HG03280 (cell line): ENCODE measurements at regions not wholly inside any gene's neighbourhood (a gene's known extent, or its start where the extent isn't known, plus 50 kb on each side); places are given as distances from the start of the nearest gene placed in this dataset.
A peak's percentile ranks its signal among the peaks of the same experiment; 100 is the strongest.

Experiments
- ATAC-seq: cut with Tn5 transposase; IDR thresholded peaks from one replicate; pipeline ENCODE4 v1.9.1; 2021; ENCODE audit warnings: mild to moderate bottlenecking, moderate library complexity; ENCODE audit not compliant: unreplicated experiment

DNA sequence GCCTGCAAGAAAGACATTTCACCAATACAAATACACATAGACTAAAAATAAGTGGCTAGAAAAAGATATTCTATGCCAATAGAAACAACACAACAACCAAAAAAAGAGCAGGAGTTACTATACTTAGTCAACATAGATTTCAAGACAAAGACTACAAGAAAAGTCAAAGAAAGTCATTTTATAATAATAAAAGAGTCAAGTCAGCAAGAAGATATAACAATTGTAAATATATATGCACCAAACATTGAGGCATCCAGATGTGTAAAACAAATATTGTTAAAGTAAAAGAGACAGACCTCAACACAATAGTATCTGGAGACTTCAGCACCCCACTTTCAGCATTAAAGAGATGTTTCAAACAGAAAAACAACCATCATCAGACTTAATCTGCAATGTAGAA, 104.6 kb downstream of the AMY1C start:
- ATAC-seq = no peak

DNA sequence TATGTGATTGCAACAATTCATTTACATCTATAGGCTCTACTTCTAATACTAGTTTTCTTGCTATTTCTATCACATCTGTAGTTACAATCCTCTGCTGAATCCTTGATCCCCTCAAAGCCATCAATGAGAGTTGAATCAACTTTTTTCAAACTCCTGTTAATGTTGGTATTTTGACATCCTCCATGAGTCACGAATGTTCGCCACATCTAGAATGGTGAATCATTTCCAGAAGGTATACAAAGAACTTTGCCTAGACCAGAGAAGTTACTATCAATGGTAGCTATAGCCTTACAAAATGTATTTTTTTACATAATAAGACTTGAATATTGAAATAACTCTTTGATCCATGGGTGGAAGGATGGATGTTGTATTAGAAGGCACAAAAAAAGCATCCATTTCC, 110.0 kb downstream of the AMY1C start:
- no peak for ATAC-seq

DNA sequence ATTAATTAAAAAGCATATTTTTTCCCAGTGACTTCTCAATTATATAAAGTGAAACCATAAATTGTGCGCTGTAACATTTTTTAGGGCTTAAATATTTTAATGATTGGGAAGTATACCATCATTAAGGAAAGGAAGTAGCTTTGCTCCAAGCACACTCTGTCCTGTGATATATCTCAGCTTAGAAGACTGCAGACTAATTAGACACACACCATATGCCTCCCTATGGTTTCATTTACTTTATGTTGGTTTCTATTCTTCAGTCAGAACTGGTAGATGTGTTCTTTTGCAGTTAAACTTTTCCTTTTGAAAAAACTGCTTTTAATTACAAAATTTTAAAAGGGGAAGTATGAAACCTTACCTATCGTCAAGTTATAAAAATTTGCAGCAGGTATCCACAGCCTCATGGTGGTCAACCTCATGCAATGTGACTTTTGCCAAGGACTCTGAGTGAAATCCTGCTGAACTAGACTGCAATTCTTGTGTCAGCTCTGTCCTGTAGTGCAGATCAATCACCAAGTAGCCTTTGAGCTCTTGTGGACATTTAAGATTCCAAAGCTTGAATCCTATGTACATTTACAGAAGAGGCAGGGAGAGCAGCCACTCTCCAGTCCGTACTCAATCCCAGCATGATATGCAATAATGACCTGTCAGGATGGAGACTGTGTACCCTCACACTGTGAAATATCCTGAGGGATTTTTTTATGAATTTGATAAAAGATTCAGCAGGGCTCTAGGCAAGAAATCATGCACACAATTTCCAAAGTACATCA, 149.1 kb downstream of the AMY1C start:
- no peak for ATAC-seq

DNA sequence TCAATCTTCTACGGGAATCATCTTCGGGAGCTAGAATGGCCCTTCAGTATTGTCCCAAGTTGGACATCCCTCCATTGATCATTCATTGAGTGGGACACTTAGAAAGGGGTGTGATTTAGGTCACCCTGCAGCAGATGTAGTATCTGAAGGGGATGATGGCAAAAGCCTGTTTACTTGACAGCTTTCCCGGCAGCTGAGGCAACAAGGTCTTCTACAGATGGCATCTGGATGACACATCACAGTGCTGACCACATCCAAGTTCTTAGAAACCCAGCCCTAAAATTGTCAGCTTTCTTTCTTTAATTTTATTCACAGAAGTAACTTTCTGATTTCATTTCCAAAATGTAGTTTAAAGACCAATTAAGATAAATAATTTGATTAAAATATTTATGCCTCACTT, 150.3 kb downstream of the AMY1C start:
- no peak for ATAC-seq

DNA sequence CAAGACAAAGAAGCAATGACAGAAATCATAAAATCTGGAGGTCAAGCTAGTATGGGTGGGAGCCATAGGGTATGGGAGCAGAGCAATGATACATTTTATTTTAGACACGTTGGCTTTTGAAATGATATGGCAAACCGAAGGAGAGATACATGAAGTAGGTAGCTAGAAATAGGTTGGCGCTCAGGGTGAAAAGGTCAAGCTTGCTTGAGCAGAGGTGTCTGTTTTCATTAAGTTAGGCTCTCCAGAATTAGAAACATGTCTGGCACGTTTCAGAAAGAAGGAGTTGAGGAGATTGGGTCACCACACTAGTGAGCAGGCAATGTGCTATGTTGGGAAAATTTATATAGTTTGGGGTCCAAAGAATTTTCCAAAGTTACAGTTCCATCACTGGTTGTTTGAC, 151.4 kb downstream of the AMY1C start:
- ATAC-seq = no peak

DNA sequence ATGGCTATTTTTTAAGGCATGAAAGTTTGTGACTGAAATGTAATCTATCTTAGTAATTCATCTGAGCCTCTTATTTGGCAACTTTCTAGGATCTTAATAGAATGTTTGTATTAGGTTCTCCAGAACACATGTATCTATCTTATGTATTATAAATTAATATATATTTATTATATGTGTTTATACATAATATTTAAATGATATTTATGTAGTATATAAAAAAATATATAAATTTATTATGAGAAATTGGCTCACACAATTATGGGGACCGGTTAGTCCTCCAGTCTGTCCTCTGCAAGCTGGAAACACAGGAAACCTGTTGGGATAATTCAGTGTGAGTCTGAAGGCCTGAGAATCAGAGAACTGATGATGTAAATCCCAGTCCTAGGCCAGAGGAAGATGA, 155.7 kb downstream of the AMY1C start:
- ATAC-seq = no peak

DNA sequence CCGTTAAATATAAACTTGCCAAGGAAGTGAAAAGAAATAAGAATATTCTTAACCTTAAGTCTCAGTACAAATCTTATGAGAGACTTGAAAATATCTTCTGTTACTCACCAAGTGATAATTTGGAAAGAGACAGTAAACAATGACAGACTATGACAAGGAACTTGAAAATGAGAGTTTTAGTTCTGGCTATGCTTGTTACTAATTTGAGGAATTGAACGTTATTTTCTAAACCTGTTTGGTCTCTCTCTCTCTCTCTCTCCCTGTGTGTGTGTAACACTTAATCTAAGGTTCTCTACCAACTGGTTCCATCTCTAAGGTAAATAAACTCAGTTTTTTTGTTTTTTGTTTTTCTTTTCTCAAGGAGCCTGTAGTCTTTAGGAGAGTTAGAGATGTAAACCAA, 161.8 kb downstream of the AMY1C start:
- ATAC-seq = no peak

DNA sequence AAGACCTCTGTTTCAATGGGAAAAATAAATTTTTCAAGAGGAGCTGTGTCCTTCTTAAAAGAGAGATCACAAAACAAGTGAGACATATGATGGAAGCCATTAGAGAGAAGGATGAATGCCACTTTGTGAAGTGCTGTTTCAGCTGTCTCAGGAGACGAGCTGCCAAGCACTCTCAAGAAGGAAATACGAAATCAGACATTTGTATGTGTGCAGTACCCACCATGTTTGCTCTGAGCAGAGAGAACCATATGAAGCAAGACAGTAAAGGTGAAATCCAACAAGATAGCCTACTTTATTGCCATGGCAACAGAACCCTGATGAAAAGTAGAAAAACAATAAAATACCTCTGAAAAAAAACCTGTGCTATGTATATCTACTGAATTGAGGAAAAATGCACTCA, 168.1 kb downstream of the AMY1C start:
- no peak for ATAC-seq

DNA sequence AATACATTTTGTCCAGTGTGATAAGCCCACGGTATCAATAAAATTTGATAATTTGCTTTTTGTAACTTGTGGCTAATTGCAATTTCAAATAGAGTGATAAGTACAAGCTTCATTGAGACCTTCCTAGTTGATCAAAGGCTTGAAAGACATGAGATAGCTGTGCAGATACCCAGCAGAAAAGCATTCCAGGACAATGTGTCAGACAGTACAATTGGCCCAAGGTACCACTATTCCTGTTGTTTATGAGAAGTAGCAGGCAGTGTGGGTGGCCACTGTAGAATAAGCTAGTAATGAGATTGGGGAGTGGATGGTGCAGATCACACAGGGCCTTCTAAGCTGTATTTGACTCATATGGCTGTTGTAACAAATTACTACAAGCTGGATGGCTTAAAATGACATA, 182.2 kb downstream of the AMY1C start:
- ATAC-seq = no peak

DNA sequence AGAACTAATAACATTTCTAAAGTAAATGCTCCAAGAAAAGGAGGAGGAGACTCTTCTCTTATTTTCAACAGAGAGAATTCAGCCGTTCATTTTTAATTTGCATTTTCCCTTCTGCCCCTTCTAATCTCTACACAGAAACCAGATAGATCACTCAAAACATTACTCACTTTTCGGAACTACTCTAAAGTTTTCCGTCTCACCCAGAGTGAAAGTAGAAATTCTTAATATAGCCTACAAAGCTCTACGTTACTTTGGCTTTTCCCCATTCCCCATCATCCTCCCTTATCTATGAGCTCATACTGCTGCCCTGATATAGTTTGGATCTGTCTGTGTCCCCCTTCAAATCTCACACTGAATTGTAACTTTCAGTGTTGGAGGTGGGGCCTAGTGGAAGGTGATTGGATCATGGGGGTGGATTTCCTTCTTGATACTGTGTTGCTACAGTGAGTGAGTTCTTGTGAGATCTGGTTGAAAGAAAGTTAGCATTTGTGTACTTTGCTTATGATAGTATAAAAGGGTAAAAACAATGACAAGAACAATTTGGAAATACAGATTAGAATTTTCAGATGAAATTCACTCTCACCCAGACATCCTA, 188.2 kb downstream of the AMY1C start:
- peak; percentile 76 for ATAC-seq

DNA sequence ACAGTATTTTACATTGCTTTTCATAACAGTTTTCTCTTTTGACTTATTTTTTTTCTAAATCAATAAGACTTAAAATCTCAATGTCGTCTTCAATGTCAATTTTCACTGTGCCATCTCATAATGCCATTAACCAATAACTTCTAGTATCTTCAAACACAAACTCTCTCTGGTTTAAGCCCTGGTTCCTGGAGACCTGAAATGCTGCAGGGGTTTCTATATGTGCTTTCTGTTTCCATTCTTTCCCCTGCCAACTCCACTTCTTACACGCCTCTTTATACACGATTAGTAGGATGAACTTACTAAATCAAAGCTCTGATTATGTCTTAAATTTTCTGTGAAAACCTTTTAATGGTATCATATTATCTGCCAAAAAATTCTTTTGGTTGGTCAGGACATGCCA, 191.4 kb downstream of the AMY1C start:
- ATAC-seq = no peak

DNA sequence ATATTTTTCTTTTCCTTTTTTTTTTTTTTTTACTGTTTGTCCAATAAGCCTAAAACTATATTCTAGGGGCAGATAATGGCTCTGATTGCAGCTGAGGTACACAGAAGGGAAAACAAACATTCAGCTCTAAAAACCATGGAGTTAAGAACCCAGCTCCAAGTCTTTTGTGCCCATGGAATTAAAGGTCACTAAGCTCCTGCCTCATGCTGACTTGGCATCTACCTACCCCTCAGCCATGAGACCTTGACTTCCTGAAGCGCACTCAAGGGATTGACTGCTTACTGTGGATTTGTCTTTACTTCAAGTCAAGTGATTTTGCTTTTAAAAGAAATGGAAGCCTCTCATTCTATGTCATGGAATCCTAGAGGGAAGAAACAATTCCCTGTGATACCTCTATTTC, 192.3 kb downstream of the AMY1C start:
- ATAC-seq = no peak

DNA sequence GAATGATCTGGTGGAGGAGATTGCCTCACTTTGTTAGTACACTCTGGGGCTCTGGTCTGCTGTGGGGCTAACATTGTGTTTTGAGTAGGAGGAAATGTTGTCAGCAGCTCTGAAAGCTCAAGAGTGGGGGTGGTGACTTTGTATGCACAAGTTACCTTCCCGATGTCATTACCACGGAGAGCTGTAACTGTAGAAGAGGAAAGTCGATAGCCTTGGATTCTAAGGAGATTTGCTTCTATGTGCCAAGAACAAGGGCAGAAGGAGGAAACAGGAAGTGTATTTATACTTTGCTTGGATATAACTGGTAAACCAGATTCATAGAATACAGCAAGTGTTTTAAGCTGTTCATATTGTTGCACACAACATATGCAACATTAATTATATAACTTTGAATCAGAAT, 196.1 kb downstream of the AMY1C start:
- ATAC-seq = no peak

DNA sequence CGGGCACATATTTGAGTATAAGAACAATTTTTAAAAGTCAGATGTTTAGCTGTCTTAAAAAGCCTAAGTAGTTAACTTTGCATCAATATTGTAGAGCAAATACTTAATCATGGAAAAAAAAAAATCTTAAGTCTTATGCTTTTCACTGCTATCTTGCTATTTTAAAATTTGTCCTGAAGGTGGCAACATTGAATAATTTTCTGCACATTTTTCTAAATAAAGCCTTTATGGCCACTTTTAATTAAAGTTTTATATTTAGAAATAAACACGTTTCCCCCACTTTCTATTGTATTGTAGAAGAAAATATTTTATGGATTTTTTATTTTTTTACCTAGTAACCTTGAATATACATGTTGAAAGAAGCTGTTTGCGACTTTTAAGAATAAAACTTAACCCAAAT, 198.8 kb downstream of the AMY1C start:
- ATAC-seq = no peak

DNA sequence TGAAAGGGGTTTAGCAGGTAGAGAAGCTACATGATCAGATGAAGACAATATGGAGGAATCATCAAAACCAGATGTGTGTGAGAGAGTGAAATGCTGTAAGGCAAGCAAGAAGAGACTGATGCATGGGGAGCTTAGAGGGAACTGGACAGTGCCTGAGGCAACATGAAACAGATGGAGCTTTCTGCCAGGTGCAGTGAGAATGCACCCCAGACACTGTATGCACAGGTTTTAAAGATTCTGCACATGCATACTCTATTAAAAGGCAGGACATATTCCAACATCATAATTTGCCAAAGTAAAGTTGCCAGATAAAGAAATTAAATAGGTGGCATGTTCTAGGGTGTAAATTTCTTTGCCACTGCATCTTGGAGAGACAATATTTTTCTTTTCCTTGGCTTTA, 200.1 kb downstream of the AMY1C start:
- ATAC-seq = no peak

DNA sequence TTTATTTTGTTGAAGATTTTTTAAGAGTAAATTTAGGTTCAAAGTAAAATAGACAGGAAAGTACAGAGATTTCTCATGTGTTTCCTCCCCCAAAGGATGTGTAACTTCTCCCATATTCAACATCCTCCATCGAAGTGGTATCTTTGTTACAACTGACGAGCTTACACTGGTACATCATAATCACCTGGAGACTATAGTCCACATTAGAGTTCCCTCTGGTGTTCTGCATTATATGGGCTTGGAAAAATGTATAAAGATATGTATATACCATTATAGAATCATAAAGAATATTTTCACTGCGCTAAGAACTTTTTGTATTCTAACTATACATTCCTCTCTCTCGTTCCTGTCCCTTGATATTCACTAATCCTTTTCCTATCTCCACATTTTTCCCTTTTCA, 203.7 kb downstream of the AMY1C start:
- no peak for ATAC-seq

DNA sequence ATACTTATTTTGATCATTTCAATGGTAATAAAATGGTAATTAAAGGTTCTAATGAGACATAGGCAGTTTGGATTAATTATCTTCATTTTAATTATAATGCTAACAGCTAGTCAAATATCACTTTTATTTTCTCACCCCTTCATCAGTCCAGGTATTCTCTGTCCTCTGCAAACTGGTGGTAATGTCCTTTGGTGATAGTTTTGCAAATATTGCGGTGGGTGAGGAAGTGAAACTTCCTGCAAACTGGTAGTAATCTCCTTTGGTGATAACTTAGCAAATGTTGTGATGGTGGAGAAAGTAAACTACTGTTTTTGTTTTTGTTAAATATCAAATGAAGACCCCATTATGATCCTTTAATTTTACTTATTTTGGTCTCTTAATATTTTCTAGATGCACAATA, 209.0 kb downstream of the AMY1C start:
- no peak for ATAC-seq

DNA sequence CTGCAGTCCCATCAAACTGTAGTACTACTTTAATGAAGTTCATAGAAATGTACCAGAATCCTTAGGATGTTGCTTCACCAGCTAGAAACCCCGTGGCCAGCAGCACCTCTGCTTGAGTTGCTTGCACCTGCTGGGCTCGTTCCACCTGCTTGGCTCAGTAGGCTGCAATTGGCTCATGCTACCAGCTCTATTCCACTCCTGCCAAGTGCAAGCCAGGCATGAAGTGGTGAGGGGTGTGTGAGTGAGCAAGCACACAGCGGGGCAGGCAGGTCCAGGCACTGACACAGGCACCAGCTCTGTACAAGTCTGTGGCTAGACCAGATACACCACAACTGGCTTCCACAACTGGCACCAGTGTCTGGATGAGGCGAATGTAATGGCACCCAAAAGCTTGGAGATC, 209.9 kb downstream of the AMY1C start:
- ATAC-seq = no peak

DNA sequence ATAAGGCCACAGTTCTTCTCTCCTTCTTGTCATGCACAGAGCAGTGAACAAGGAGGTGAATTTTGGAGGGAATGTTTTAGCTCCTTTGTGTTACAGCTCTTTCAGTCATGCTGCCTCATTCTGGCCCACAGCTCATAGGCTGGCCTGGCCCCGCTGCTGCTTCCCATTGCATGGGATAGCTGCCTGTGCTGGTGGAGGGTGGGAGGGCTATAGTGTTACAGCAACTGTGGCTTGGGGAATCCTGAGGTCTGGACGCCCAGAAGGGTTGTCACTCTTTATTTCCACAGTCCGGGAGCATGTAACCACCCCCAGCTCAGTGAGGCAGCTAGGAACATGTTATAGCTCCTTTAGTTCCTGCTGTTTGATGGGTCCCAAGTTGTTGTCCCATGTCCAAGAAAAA, 210.3 kb downstream of the AMY1C start:
- ATAC-seq = no peak

DNA sequence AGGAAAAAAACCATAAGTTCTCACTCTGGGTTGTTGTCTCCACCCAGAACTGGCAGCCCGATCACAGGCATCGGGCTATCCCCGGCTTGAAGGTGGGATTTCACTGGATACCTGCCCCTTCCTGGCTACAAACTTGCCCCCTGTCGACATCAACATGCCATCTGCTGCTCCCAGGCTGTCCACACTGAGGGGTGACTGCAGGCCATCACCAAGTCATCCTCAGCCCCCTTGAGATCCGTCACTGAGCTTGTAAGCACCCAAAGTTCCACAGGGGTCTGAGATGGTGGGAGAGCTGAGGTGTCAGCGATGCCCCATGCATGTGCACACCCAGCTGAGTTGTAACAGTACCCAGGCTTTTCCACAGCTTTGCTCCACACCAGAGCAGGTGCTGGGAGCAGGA, 211.0 kb downstream of the AMY1C start:
- ATAC-seq = no peak

DNA sequence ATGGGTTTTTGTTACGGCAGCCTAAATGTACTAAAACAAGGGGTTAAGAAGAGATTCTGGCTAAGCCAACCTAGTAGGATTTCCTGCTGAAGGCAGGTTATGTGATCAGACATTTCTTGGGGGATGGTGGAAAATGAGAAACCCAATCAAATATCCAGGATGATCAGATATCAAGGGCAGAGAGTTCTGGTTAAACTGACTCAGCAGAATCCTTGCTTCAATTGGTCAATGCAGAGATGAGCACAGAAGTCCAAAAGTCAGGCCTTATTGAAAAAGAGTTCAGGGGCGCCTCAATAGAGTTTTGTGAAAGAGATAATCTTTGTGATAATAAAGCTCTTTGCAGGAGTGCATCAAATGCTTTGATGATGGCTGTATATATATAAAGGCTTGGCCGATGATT, 237.1 kb downstream of the AMY1C start:
- no peak for ATAC-seq

DNA sequence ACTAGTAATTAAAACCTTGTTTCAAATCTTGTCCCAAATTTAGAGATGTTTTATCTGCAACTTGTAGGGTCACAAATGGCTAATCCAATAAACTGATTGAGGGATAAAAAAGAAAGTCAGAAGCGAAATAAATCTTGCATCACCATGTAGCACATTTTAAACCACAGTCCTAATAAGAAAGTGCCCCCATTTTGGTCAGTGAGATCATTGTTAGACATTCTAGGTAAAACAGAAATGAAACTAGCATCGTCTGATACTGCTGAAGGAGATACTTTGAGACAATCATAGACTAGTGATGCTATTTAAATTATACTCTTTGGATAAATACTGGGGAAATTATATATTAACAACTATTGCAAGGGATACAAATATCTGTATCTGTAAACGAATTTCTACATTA, 247.9 kb downstream of the AMY1C start:
- no peak for ATAC-seq
